Activated naive CD4-positive, alpha-beta T cell treated with anti-CD3 and anti-CD28 coated beads, Interleukin-2, amount 10 ng/mL, durations not matched to agents 7 days and 5 days (primary cell): ENCODE measurements at regions not wholly inside any gene's neighbourhood (a gene's known extent, or its start where the extent isn't known, plus 50 kb on each side); places are given as distances from the start of the nearest gene placed in this dataset.
"Not testable (repeated sequence)": the region's sequence is repeated elsewhere in the genome, so short reads cannot be mapped to it uniquely, and the experiment has no call there.

Experiments used
- CTCF ChIA-PET: fragments of 350-600 bp; sonication (Branson Sonifier 250); formaldehyde crosslinking; loops from one replicate; lab custom pipeline; 2021; ENCODE audit warnings: antibody characterized with exemption; lab: Charles Lee
- DNase-seq: peaks from one replicate; pipeline ENCODE4 v3.0.0-alpha.2; 2020
- H3K27ac Mint-ChIP-seq: one replicate; pipeline ENCODE4 v1.8.0; 2021; ENCODE audit warnings: mild to moderate bottlenecking, moderate library complexity, mixed read lengths
- H3K27me3 Mint-ChIP-seq: one replicate; pipeline ENCODE4 v1.8.0; 2021; ENCODE audit warnings: mild to moderate bottlenecking, mixed read lengths
- H3K36me3 Mint-ChIP-seq: one replicate; pipeline ENCODE4 v1.8.0; 2021; ENCODE audit warnings: mixed read lengths
- H3K4me1 Mint-ChIP-seq: one replicate; pipeline ENCODE4 v1.8.0; 2021; ENCODE audit warnings: mixed read lengths
- H3K4me3 Mint-ChIP-seq: one replicate; pipeline ENCODE4 v1.8.0; 2021; ENCODE audit warnings: mild to moderate bottlenecking, moderate library complexity, mixed read lengths
- H3K9me3 Mint-ChIP-seq: one replicate; pipeline ENCODE4 v1.8.0; 2021; ENCODE audit warnings: mixed read lengths

DNA sequence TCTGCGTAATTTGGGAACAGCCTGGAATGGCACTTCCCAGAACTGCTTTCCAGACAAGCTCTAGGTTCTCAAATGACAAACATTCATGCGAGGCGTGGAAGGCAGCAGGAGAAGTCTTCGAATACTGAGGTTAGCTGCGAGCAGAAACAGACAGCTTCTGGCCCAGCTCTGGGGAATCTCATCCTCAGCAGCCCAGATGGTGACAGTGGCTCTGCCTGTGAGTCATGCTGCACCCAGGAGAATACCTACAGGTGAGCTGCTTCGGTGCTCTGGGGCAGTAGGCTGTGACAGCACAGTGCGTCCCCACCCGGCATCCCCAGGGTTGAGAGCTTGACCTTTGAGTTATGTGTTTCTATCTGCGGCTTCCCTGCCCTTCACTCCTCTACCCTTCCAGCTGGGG is 258.6 kb downstream of the KLF13 start:
- H3K36me3 Mint-ChIP-seq: no peaks in the 10 kb centered on the region
- H3K4me1 Mint-ChIP-seq: no peaks in the 10 kb centered on the region
- H3K27me3 Mint-ChIP-seq: peaks cover 4% of the 10 kb centered on the region
- no peak overlapping the region for H3K4me3 Mint-ChIP-seq
- H3K9me3 Mint-ChIP-seq: peaks cover 7% of the 10 kb centered on the region
- DNase-seq: no peak
- H3K27ac Mint-ChIP-seq: no peak overlapping the region
- CTCF ChIA-PET: no interaction called here

DNA sequence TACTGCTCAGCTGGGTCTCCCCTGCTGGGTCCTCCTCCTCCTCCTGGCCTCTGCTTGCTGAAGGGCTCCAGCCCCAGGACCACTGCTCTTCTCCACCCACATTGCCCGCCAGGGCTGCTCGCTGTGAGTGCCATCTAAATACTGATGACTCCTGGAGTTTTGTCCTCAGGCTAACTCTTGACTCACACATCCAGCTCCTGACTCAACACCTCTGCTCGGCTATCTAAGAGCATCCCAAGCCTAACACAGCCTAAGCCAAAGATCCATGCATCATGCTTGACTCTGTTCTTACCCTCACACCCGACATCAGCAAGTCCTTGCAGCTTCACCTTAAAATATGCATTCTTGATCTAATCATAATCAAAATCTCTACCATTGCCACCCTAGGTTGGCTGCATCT is 260.2 kb downstream of the KLF13 start:
- H3K9me3 Mint-ChIP-seq: peaks cover 6% of the 10 kb centered on the region
- no peak for DNase-seq
- no peaks in the 10 kb centered on the region for H3K36me3 Mint-ChIP-seq
- H3K27me3 Mint-ChIP-seq: peaks cover 9% of the 10 kb centered on the region
- H3K4me1 Mint-ChIP-seq: no peaks in the 10 kb centered on the region
- CTCF ChIA-PET: no interaction called here
- no peak overlapping the region for H3K27ac Mint-ChIP-seq
- no peak overlapping the region for H3K4me3 Mint-ChIP-seq

DNA sequence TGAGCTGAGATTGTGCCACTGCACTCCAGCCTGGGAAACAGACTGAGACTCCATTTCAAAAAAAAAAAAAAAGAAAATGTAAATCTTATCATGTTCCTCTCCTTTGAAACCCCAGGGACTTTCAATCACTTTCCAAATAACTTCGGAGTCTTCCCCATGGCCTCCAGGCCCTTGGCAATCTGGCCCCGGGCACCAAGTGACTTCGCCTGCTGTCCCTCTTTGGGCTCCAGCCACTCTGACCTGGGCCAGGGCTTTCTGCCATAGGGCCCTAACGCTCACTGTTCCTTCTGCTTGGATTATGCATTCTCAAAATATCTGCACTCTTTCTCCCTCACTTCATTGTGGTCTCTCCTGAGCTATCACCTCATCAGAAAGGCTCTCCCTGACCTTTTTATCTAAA is 260.9 kb downstream of the KLF13 start:
- CTCF ChIA-PET: no interaction called here
- H3K4me1 Mint-ChIP-seq: no peaks in the 10 kb centered on the region

DNA sequence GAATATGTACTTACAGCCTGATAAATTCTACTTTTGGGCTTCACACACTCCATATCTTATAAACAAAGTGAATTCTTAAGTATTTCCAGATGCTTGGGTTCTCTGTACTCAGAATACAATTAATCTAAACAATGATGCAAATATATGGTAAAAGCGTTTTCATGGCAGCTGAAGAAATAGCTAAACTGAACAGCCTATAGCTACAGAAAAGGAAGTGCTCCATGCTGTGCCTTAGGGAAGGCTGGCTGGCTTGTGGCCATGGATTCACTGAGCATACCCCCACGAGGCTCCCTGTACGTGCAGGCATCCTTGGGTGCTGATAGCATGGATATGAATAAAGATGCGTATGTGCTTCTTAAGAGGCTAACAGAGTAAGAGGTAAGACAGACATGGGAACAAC is 264.0 kb downstream of the KLF13 start:
- H3K36me3 Mint-ChIP-seq: no peaks in the 10 kb centered on the region
- no peak overlapping the region for H3K27ac Mint-ChIP-seq
- H3K4me1 Mint-ChIP-seq: no peaks in the 10 kb centered on the region
- CTCF ChIA-PET: no interaction called here
- DNase-seq: no peak
- no peaks in the 10 kb centered on the region for H3K9me3 Mint-ChIP-seq
- H3K27me3 Mint-ChIP-seq: peaks cover 16% of the 10 kb centered on the region
- no peak overlapping the region for H3K4me3 Mint-ChIP-seq

More for the DNA sequence above, 260.9 kb downstream of the KLF13 start:
- Mint-ChIP-seq H3K36me3 (no peaks in the 10 kb centered on the region), H3K4me3 (no peak overlapping the region), H3K27me3 (peaks cover 9% of the 10 kb centered on the region), H3K9me3 (no peaks in the 10 kb centered on the region), H3K27ac (no peak overlapping the region)
- DNase-seq: no peak

DNA sequence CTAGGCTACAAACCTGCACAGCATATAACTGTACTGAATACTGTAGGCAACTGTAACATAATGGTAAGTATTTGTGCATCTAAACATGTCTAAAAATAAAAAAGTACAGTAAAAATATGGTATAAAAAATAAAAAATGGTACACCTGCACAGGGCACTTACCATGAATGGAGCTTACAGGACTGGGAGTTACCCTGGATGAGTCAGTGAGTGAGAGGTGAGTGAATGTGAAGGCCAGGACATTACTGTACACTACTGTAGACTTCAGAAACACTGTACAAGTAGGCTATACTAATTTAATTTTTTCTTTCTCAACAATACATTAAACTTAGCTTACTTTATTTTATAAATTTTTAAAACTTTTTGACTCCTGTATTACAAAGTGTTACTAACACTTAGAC is 265.3 kb downstream of the KLF13 start:
- no peak for DNase-seq
- no peaks in the 10 kb centered on the region for H3K36me3 Mint-ChIP-seq
- H3K9me3 Mint-ChIP-seq: no peaks in the 10 kb centered on the region
- no peak overlapping the region for H3K27ac Mint-ChIP-seq
- no peaks in the 10 kb centered on the region for H3K4me1 Mint-ChIP-seq
- H3K27me3 Mint-ChIP-seq: peaks cover 19% of the 10 kb centered on the region
- CTCF ChIA-PET: no interaction called here
- H3K4me3 Mint-ChIP-seq: no peak overlapping the region

DNA sequence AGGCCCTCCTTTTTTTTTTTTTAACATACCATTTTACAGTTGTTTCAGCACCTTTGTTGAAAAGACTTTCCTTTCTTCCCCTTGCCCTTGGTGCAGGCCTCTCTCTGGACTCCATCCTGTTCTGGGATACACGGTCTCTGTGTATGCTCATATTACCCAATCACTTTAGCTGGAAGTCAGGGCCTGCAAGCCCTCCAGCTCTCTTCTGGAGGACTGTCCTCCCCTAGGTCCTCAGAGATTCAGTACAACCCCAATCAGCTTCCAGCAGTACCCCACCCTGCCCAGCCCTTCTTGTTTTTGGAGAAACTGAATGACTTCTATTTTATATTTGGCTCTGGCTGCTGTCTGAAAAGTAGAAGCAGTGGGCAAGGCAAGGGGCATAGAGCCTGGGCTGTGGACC is 270.8 kb downstream of the KLF13 start:
- CTCF ChIA-PET: no interaction called here
- H3K27me3 Mint-ChIP-seq: peaks cover 26% of the 10 kb centered on the region
- no peak overlapping the region for H3K27ac Mint-ChIP-seq

DNA sequence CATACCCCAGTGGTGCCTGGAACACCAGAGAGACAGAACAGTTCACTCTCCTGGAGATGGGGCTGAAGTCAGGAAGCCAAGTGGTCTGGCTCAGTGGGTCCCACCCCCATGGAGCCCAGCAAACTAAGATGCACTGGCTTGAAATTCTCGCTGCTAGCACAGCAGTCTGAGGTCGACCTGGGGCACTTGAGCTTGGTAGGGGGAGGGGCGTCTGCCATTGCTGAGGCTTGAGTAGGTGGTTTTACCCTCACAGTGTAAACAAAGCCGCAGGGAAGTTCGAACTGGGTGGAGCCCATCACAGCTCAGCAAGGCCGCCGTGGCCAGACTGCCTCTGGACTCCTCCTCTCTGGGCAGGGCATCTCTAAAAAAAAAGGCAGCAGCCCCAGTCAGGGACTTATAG is 272.0 kb downstream of the KLF13 start:
- Mint-ChIP-seq H3K27me3 (peaks cover 26% of the 10 kb centered on the region), H3K4me1 (no peaks in the 10 kb centered on the region), H3K27ac (no peak overlapping the region), H3K9me3 (no peaks in the 10 kb centered on the region), H3K36me3 (no peaks in the 10 kb centered on the region), H3K4me3 (no peak overlapping the region)
- no peak for DNase-seq
- CTCF ChIA-PET: no interaction called here

More for the DNA sequence above, 270.8 kb downstream of the KLF13 start:
- H3K36me3 Mint-ChIP-seq: no peaks in the 10 kb centered on the region
- no peak for DNase-seq
- H3K4me3 Mint-ChIP-seq: no peak overlapping the region
- no peaks in the 10 kb centered on the region for H3K4me1 Mint-ChIP-seq
- H3K9me3 Mint-ChIP-seq: no peaks in the 10 kb centered on the region

DNA sequence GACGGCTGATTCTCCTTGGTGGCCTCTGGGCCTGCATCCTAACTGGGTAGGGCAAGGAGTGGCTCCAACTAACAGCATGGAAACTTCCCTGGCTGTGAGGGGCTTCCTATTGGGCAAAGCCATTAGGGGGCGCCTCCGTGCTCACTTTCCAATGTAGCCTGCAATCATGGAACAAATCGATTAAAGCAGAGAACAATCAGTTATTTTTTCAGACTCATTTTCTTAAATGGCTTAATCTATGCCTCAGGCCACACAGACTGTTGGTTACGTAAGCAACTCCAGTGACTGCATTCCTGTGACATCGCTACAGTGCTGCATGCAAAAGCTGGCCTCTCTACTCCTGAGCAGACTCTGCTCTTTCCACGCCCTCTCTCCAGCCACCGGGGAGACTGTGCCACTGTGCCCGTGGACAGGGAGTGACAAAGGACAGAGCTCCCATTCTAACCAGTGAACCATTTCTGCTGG is 278.9 kb downstream of the KLF13 start:
- Mint-ChIP-seq H3K27me3 (peaks cover 14% of the 10 kb centered on the region), H3K27ac (no peak overlapping the region), H3K4me3 (no peak overlapping the region), H3K4me1 (no peaks in the 10 kb centered on the region), H3K9me3 (no peaks in the 10 kb centered on the region), H3K36me3 (no peaks in the 10 kb centered on the region)
- CTCF ChIA-PET: no interaction called here
- no peak for DNase-seq

DNA sequence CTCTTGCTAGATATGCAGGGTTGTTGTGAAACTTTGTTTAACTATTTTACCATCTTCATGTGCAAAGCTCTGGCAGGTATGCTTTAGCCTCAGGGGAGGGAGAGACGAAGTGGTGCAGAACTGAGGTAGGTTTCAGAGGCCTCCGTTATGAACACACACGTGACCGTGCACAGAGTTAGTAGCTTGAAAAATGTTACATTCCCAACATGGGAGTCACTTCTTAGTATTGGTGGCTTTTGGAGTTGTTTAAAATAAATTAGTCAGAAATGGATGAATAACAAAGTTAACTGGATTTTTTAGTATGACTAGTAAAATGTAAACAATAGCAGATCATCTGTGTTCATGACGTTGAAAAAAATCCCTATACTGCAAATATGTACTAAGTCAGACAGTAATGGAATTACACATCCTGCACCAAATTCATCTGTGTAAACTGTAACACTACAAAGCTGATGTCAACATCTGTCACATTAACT is 279.6 kb downstream of the KLF13 start:
- CTCF ChIA-PET: no interaction called here
- DNase-seq: no peak
- Mint-ChIP-seq H3K36me3 (no peaks in the 10 kb centered on the region), H3K4me3 (no peak overlapping the region), H3K9me3 (no peaks in the 10 kb centered on the region), H3K27me3 (peaks cover 14% of the 10 kb centered on the region), H3K27ac (no peak overlapping the region), H3K4me1 (no peaks in the 10 kb centered on the region)

DNA sequence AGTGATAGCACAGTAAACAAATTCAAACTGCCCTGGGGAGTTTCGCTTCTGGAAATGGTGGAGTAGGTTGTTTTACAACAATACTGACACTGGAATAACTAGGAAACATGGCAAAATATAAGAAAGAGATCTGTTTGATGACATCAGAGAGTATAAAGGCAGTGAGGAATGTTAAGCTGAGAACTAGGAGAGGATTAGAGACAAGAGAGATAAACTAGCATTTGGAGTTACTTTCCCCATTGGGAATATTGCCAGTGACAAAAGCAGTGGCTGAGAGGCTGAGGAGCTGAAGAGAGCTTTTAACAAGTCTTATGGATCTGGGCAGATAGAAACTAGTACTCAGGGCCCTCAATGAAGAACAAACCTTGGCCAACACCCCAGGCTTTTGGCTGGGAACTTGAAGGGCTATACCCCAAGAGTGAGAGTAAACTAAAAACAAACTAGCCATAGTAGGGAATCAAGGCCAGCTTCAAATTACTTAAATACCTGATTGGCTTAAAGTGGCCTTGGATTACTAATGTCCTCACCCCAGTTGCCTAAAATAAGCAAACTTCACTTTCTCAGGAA is 280.4 kb downstream of the KLF13 start:
- CTCF ChIA-PET: interaction anchor here (0.6 kb wide), 1 partner anchor 35 kb away, joined by 5 read pairs; no protein-coding TSS in a partner anchor
- Mint-ChIP-seq H3K27ac (no peak overlapping the region), H3K27me3 (peaks cover 14% of the 10 kb centered on the region), H3K9me3 (no peaks in the 10 kb centered on the region), H3K4me1 (no peaks in the 10 kb centered on the region), H3K4me3 (no peak overlapping the region), H3K36me3 (no peaks in the 10 kb centered on the region)
- no peak for DNase-seq

DNA sequence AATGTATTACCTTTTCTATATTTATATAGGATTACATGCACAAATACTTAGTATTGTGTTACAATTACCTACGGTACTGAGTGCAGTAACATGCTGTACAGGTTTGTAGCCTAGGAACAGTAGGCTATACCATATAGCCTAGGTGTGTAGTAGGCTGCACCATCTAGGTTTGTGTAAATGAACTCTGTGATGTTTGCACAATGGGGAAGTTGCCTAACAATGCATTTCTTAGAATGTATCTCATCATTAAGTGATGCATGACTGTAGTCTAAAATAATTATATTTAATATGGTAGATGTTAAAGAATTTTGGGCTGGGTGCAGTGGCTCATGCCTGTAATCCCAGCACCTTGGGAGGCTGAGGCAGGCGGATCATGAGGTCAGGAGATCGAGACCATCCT is 281.0 kb downstream of the KLF13 start:
- no peak for DNase-seq
- Mint-ChIP-seq H3K27ac (no peak overlapping the region), H3K4me3 (no peak overlapping the region), H3K4me1 (no peaks in the 10 kb centered on the region), H3K9me3 (no peaks in the 10 kb centered on the region), H3K36me3 (no peaks in the 10 kb centered on the region), H3K27me3 (peaks cover 14% of the 10 kb centered on the region)
- CTCF ChIA-PET: interaction anchor here (0.6 kb wide), 1 partner anchor 34 kb away, joined by 5 read pairs; no protein-coding TSS in a partner anchor

DNA sequence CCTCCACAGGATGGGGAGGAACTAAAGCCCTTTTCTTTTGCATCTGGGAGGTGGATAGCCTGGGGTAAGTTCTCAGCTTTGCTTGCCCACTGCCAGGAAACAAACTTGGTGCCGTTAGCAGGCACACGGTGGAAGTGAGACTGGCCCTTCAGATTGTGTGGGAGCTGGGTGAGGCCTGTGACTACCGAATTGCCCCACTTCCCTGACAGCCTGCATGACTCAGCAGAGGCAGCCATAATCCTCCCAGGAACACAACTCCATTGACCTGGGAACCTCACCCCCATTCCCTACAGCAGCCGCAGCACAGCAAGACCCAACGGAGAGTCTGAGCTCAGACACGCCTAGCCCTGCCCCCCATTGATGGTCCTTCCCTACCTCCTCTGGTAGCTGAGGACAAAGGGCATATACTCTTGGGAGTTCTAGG is 282.6 kb downstream of the KLF13 start:
- no peak for DNase-seq
- Mint-ChIP-seq H3K4me1 (no peaks in the 10 kb centered on the region), H3K9me3 (no peaks in the 10 kb centered on the region), H3K27ac (no peak overlapping the region), H3K36me3 (no peaks in the 10 kb centered on the region), H3K27me3 (peaks cover 14% of the 10 kb centered on the region), H3K4me3 (no peak overlapping the region)
- CTCF ChIA-PET: no interaction called here

DNA sequence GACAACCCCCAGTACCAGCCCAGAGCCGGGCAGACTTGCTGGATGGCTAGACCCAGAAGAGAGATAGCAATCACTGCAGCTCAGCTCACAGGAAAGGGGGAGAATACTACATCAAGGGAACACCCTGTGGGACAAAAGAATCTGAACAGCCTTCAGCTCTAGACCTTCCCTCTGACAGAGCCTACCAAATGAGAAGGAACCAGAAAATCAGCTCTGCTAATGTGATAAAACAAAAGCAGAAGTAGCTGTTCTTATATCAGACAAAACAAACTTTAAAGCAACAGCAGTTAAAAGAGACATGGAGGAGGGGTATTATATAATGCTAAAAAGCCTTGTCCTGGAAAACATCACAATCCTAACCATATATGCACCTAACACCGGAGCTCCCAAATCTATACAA is 283.3 kb downstream of the KLF13 start:
- CTCF ChIA-PET: no interaction called here
- H3K9me3 Mint-ChIP-seq: no peaks in the 10 kb centered on the region
- peaks cover 14% of the 10 kb centered on the region for H3K27me3 Mint-ChIP-seq
- no peaks in the 10 kb centered on the region for H3K4me1 Mint-ChIP-seq
- H3K27ac Mint-ChIP-seq: no peak overlapping the region
- DNase-seq: no peak
- no peaks in the 10 kb centered on the region for H3K36me3 Mint-ChIP-seq
- H3K4me3 Mint-ChIP-seq: no peak overlapping the region

DNA sequence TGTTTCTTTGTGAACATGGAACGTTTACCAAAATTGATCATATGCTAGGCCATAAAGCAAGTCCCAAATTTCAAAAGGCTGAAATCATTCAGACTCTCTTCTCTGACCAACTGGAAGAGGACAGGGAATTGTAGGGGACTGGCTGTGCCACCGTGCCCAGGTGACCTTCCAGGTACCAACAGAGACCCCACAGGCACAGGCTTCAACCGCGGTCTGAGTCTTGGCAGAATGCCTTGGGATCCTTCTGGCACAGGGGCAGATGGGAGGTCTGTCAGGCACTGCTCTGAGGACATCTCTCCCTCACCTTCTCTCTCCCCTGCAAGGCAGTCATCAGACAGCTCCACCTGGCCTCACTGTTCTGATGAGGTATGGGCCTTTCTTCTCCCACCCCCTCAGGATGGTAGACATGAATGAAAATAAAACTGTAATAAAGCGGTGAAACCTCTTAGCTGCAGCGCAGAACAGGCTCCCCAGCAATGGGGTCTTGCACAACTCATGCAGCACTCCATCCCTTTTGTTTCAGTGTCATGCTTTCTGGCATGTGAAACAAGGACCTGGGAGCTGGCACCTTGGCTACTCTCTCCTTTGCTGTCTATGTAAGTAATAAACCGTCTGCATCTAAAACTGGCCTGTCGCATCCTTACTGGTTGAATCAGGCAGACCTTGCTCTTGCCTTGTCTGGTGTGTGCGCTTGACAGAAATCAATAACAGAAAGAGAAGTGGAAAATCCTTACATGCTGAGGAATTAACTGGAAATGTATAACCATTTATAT is 289.2 kb downstream of the KLF13 start:
- H3K27me3 Mint-ChIP-seq: no peaks in the 10 kb centered on the region
- no peak overlapping the region for H3K4me3 Mint-ChIP-seq
- no peak overlapping the region for H3K27ac Mint-ChIP-seq

DNA sequence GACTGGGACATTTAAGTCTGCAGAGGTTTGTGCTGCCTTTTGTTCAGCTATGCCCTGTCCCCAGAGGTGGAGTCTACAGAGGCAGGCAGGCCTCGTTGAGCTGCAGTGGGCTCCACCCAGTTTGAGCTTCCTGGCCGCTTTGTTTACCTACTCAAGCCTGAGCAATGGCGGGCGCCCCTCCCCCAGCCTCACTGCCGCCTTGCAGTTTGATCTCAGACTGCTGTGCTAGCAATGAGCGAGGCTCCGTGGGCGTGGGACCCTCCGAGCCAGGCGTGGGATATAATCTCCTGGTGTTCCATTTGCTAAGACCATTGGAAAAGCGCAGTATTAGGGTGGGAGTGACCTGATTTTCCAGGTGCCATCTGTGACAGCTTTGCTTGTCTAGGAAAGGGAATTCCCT is 296.7 kb downstream of the KLF13 start:
- H3K27me3 Mint-ChIP-seq, CTCF ChIA-PET, H3K9me3 Mint-ChIP-seq, H3K4me3 Mint-ChIP-seq, H3K4me1 Mint-ChIP-seq, H3K36me3 Mint-ChIP-seq, H3K27ac Mint-ChIP-seq, DNase-seq: not testable (repeated sequence)

More for the DNA sequence above, 289.2 kb downstream of the KLF13 start:
- Mint-ChIP-seq H3K9me3 (no peaks in the 10 kb centered on the region), H3K36me3 (no peaks in the 10 kb centered on the region), H3K4me1 (no peaks in the 10 kb centered on the region)
- CTCF ChIA-PET: no interaction called here
- no peak for DNase-seq
